Adrenal gland (tissue), 9 donors: ENCODE measurements at regions not wholly inside any gene's neighbourhood (a gene's known extent, or its start where the extent isn't known, plus 50 kb on each side); places are given as distances from the start of the nearest gene placed in this dataset.

Experiments used
- DNase-seq, 7 donors: peaks; one replicate each; pipeline ENCODE4 v3.0.0-alpha.2; 2019 to 2020
- H3K27ac ChIP-seq, 5 donors: fragments of 200-600 bp; sonication (generic) in 4 of 5; 1 replicate in 3 of 5; 2 replicates in 2 of 5; pipeline versions ENCODE4 v1.5.1 to v1.8.0; 2016 to 2020; ENCODE audit warnings: mild to moderate bottlenecking in 1 of 5
- H3K27me3 ChIP-seq: fragments of 200-600 bp; 2 replicates; pipeline ENCODE4 v1.8.0; 2021
- H3K36me3 ChIP-seq, 2 donors: fragments of 200-600 bp; replicated peaks in 1 of 2; 1 replicate in 1 of 2; 2 replicates in 1 of 2; pipeline versions ENCODE4 v1.5.1 to v1.8.0; 2018 to 2022
- H3K4me1 ChIP-seq, 2 donors: fragments of 200-600 bp; replicated peaks in 1 of 2; 1 replicate in 1 of 2; 2 replicates in 1 of 2; pipeline versions ENCODE4 v1.5.1 to v1.8.0; 2018 to 2021
- H3K4me3 ChIP-seq, 4 donors: fragments of 200-600 bp; sonication (generic) in 3 of 4; one replicate each; pipeline ENCODE4 v1.5.1; 2016 to 2018
- H3K9me3 ChIP-seq, 3 donors: fragments of 200-600 bp; sonication (generic) in 1 of 3; replicated peaks in 1 of 3; 1 replicate in 2 of 3; 2 replicates in 1 of 3; pipeline versions ENCODE4 v1.5.1 to v1.8.0; 2016 to 2021
- POLR2A ChIP-seq, 2 donors: fragments of 450-650 bp; IDR thresholded peaks; one replicate each; pipeline ENCODE4 v1.6.1; 2017; ENCODE audit warnings: antibody characterized with exemption in 2 of 2, mild to moderate bottlenecking in 2 of 2, moderate library complexity in 1 of 2
- WGBS, 4 donors: extraction: QIAGEN DNeasy Blood & Tissue Kit in 2 of 4; methylation state at CpG; one replicate each; pipeline versions ENCODE4 v1.1.5 to v1.1.7; 2013 to 2017; 5-methylcytosine and 5-hydroxymethylcytosine counted together
- intact Hi-C, 2 donors: fragments of 100-400 bp; cut with DNase I; formaldehyde crosslinking; loops; one replicate each; pipeline versions ENCODE4 v1.14.1 to v1.15.0; 2022 to 2023
- TF ChIP-seq, protein P1 (sequence below), 6 experiments: fragments of 450-650 bp in 4 of 6; fragments of 200-600 bp in 2 of 6; sonication (generic) in 1 of 6; IDR thresholded peaks; 1 replicate in 5 of 6; 2 replicates in 1 of 6; pipeline versions ENCODE4 v1.5.1 to v1.8.0; 2016 to 2021; ENCODE audit warnings: antibody characterized with exemption in 6 of 6, mild to moderate bottlenecking in 2 of 6, moderate library complexity in 1 of 6
- donor health status: healthy with polysubstance abuse.
- donor health status: Bipolar disorder and iron deficiency.
- donor health status: DM: yes; HTN: yes; CAD: no.
- donor health status: DM: no; HTN: no; CAD: no.
- donor health status: DM: no; HTN: no; CAD: no.

DNA sequence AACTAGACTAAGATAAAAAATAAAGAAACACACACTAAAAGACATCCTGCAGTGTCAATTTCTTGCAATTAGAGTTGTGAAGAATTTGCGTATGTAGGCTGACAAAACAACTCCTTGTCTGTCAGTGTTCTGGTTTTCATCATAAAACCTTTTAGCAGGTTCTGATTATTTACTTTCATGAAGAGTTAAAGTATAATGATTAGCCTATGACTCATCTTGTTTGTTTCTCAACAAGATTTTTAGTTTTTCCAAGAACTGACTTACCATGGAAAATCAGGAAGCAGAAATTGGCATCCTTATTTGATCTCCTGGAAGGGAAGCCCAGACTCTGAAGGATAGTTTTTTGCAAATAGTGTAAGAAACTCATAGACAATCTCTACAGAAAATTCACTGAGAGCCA is 848.7 kb upstream of the PCDH9 start:
- Histone ChIP-seq H3K27ac (no peak overlapping the region), H3K9me3 (no peaks in the 10 kb centered on the region), H3K4me1 (no peaks in the 10 kb centered on the region), H3K36me3 (no peaks in the 10 kb centered on the region), H3K27me3 (no peaks in the 10 kb centered on the region), H3K4me3 (no peak overlapping the region)
- TF ChIP-seq, protein P1, sequence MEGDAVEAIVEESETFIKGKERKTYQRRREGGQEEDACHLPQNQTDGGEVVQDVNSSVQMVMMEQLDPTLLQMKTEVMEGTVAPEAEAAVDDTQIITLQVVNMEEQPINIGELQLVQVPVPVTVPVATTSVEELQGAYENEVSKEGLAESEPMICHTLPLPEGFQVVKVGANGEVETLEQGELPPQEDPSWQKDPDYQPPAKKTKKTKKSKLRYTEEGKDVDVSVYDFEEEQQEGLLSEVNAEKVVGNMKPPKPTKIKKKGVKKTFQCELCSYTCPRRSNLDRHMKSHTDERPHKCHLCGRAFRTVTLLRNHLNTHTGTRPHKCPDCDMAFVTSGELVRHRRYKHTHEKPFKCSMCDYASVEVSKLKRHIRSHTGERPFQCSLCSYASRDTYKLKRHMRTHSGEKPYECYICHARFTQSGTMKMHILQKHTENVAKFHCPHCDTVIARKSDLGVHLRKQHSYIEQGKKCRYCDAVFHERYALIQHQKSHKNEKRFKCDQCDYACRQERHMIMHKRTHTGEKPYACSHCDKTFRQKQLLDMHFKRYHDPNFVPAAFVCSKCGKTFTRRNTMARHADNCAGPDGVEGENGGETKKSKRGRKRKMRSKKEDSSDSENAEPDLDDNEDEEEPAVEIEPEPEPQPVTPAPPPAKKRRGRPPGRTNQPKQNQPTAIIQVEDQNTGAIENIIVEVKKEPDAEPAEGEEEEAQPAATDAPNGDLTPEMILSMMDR (IDR thresholded peaks at IDR 0.05), result no peak
- TF ChIP-seq POLR2A (IDR thresholded peaks at IDR 0.05), result no peak
- no peak for DNase-seq
- intact Hi-C loops, result no loop called here
- WGBS, 4 donors, result 79 to 83% (median 81%) methylated on average over 1 of the region's 1 CpG

DNA sequence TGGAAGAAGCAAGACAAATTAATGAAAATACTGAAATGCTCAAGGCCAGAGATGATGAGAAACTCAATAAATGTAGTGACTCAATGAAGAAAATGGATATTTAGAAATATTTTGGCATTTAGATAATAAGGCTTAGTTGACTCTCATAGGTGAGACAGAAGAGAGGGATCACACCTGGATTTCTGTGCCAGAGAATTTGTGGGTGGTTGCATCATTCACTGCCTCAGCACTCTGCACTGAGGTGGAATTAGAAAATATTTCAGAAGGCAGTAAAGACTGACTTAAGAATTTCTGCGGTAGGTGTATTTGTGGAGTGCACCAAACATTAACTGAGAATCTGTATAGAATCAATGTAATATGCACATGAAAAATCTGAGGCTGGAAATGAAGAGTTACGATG is 848.3 kb upstream of the PCDH9 start:
- Histone ChIP-seq H3K36me3 (no peaks in the 10 kb centered on the region), H3K4me3 (no peak overlapping the region), H3K9me3 (no peaks in the 10 kb centered on the region), H3K4me1 (no peaks in the 10 kb centered on the region), H3K27me3 (no peaks in the 10 kb centered on the region), H3K27ac (no peak overlapping the region)
- no peak for TF ChIP-seq POLR2A (IDR thresholded peaks at IDR 0.05)
- TF ChIP-seq, protein P1 (IDR thresholded peaks at IDR 0.05), result no peak
- DNase-seq, result no peak
- WGBS, 4 donors, result 81 to 96% (median 89%) methylated on average over 2 of the region's 2 CpGs
- intact Hi-C loops, result no loop called here

DNA sequence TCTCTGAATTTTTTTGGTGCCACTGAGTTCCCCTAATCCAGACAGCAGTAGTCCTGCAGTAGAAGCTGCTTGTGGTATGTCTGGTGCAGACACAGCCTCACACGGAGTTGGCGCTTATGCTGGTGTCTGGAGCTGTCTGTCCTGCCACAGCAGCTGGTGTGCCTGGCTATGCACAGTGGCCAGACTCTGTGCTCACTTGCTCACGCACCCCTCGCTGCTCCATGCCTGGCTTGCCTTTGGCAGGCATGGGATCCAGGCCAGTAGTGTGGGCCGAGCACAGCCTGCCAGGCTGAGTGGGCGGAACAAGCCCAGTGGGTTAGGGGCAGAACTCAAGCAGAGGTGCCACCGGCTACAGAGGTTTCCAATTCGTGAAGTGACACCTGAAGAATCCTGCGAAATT is 845.9 kb upstream of the PCDH9 start:
- no peak for TF ChIP-seq POLR2A (IDR thresholded peaks at IDR 0.05)
- TF ChIP-seq, protein P1 (IDR thresholded peaks at IDR 0.05), result no peak
- no peaks in the 10 kb centered on the region for H3K36me3 ChIP-seq
- no peak overlapping the region for H3K4me3 ChIP-seq
- 79 to 90% (median 89%) methylated on average over 7 to 9 of the region's 9 CpGs for WGBS, 4 donors
- H3K27me3 ChIP-seq, result no peaks in the 10 kb centered on the region
- no peak overlapping the region for H3K27ac ChIP-seq
- intact Hi-C loops, result no loop called here
- DNase-seq, result no peak
- H3K9me3 ChIP-seq, result no peaks in the 10 kb centered on the region
- H3K4me1 ChIP-seq, result no peaks in the 10 kb centered on the region

DNA sequence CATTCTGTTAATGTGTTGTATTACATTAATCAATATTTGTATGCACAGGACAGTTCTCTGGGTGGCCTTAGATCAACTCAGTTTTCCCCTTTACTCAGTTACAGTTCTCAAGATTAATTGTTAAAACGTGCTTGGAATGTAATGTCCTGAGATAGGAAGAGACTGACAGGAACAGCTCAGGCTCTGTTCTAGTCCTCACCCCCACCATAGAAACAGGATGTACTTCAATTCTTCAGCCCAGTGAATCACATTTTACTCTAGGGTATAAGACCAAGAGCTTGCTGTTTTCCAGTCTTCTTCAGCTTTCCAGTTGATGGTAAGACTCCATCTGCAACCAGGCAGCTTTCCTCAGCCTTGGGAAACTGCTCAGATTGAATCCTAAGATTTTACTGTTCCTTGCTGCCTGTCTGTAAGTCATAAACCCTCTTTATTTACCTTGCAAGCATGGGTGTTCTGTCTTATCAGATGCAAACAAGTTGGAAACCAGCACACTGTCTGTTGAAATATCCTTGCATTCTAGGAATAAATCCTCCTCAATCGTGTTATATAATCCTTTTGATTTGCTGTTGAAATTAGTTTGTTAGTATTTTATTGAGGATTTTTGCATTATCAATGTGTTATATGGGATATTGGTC is 836.9 kb upstream of the PCDH9 start:
- Histone ChIP-seq H3K27me3 (no peaks in the 10 kb centered on the region), H3K4me3 (no peak overlapping the region), H3K27ac (no peak overlapping the region), H3K36me3 (no peaks in the 10 kb centered on the region), H3K9me3 (no peaks in the 10 kb centered on the region), H3K4me1 (no peaks in the 10 kb centered on the region)
- 46 to 55% (median 52%) methylated on average over 2 of the region's 2 CpGs for WGBS, 4 donors
- intact Hi-C loops, result no loop called here
- TF ChIP-seq, protein P1 (IDR thresholded peaks at IDR 0.05), result no peak
- no peak for TF ChIP-seq POLR2A (IDR thresholded peaks at IDR 0.05)
- DNase-seq, result no peak
